Sigmoid colon (tissue), 6 donors: ENCODE measurements at regions not wholly inside any gene's neighbourhood (a gene's known extent, or its start where the extent isn't known, plus 50 kb on each side); places are given as distances from the start of the nearest gene placed in this dataset.

ENCODE experiments used
- DNase-seq: peaks from one replicate; pipeline ENCODE4 v3.0.0-alpha.2; 2019
- H3K27ac ChIP-seq, 4 donors: fragments of 200-600 bp; sonication (generic); one replicate each; pipeline ENCODE4 v1.5.1; 2016 to 2019; ENCODE audit warnings: mild to moderate bottlenecking in 1 of 4
- H3K27me3 ChIP-seq, 3 donors: fragments of 200-600 bp; sonication (generic); one replicate each; pipeline ENCODE4 v1.5.1; 2019; ENCODE audit warnings: mild to moderate bottlenecking in 1 of 3
- H3K36me3 ChIP-seq, 4 donors: fragments of 200-600 bp; sonication (generic); one replicate each; pipeline ENCODE4 v1.5.1; 2016 to 2019
- H3K4me1 ChIP-seq, 4 donors: fragments of 200-600 bp; sonication (generic); one replicate each; pipeline ENCODE4 v1.5.1; 2017 to 2019
- H3K4me3 ChIP-seq, 4 donors: fragments of 200-600 bp; sonication (generic); one replicate each; pipeline ENCODE4 v1.5.1; 2017 to 2019; ENCODE audit warnings: mild to moderate bottlenecking in 2 of 4, moderate library complexity in 1 of 4
- H3K9me3 ChIP-seq, 4 donors: fragments of 200-600 bp in 3 of 4; sonication (generic) in 3 of 4; one replicate each; pipeline versions ENCODE4 v1.5.1 to v1.6.1; 2013 to 2019
- EP300 ChIP-seq, 4 donors: sonication (generic); formaldehyde crosslinking; IDR thresholded peaks; one replicate each; pipeline ENCODE4 v1.6.1; 2017; ENCODE audit warnings: antibody characterized with exemption in 4 of 4
- POLR2A ChIP-seq, 2 donors: fragments of 450-650 bp; IDR thresholded peaks; one replicate each; pipeline ENCODE4 v1.6.1; 2016; ENCODE audit warnings: antibody characterized with exemption in 2 of 2, mild to moderate bottlenecking in 2 of 2, moderate library complexity in 2 of 2
- POLR2AphosphoS5 ChIP-seq, 4 donors: sonication (generic); formaldehyde crosslinking; IDR thresholded peaks; one replicate each; pipeline ENCODE4 v1.6.1; 2017; ENCODE audit warnings: antibody characterized with exemption in 4 of 4
- WGBS, 2 donors: extraction: QIAGEN DNeasy Blood & Tissue Kit; methylation state at CpG; one replicate each; pipeline ENCODE4 v1.1.7; 2013; 5-methylcytosine and 5-hydroxymethylcytosine counted together
- intact Hi-C: fragments of 100-400 bp; cut with DNase I; formaldehyde crosslinking; loops from one replicate; pipeline ENCODE4 v1.15.1; 2023
- TF ChIP-seq, protein P1 (sequence below), 4 experiments: fragments of 450-650 bp in 3 of 4; fragments of 200-600 bp in 1 of 4; IDR thresholded peaks; one replicate each; pipeline ENCODE4 v1.5.1; 2016 to 2019; ENCODE audit warnings: antibody characterized with exemption in 4 of 4, mild to moderate bottlenecking in 3 of 4, moderate library complexity in 2 of 4
- donor health status: healthy with polysubstance abuse.
- donor health status: healthy.

- WGBS, 2 donors = 48 to 71% methylated on average over 5 of the region's 5 CpGs
Measured at GRCh38 chr13:62626771-62627170, 1211.1 kb upstream of the PCDH20 start.

GRCh38 chr13:62625214-62625881 is 1209.7 kb upstream of the PCDH20 start:
- no peaks in the 10 kb centered on the region for H3K4me1 ChIP-seq

More at GRCh38 chr13:62626771-62627170, 1211.1 kb upstream of the PCDH20 start:
- intact Hi-C loops = no loop called here
- no peak for DNase-seq
- H3K27me3 ChIP-seq = no peaks in the 10 kb centered on the region
- TF ChIP-seq, protein P1, sequence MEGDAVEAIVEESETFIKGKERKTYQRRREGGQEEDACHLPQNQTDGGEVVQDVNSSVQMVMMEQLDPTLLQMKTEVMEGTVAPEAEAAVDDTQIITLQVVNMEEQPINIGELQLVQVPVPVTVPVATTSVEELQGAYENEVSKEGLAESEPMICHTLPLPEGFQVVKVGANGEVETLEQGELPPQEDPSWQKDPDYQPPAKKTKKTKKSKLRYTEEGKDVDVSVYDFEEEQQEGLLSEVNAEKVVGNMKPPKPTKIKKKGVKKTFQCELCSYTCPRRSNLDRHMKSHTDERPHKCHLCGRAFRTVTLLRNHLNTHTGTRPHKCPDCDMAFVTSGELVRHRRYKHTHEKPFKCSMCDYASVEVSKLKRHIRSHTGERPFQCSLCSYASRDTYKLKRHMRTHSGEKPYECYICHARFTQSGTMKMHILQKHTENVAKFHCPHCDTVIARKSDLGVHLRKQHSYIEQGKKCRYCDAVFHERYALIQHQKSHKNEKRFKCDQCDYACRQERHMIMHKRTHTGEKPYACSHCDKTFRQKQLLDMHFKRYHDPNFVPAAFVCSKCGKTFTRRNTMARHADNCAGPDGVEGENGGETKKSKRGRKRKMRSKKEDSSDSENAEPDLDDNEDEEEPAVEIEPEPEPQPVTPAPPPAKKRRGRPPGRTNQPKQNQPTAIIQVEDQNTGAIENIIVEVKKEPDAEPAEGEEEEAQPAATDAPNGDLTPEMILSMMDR (IDR thresholded peaks at IDR 0.05) = no peak
- TF ChIP-seq POLR2A (IDR thresholded peaks at IDR 0.05) (no peak), EP300 (IDR thresholded peaks at IDR 0.05) (no peak), POLR2AphosphoS5 (IDR thresholded peaks at IDR 0.05) (no peak)
- no peaks in the 10 kb centered on the region for H3K4me1 ChIP-seq
- H3K36me3 ChIP-seq = no peaks in the 10 kb centered on the region
- no peak overlapping the region for H3K27ac ChIP-seq
- H3K4me3 ChIP-seq = no peak overlapping the region
- no peaks in the 10 kb centered on the region for H3K9me3 ChIP-seq

DNA sequence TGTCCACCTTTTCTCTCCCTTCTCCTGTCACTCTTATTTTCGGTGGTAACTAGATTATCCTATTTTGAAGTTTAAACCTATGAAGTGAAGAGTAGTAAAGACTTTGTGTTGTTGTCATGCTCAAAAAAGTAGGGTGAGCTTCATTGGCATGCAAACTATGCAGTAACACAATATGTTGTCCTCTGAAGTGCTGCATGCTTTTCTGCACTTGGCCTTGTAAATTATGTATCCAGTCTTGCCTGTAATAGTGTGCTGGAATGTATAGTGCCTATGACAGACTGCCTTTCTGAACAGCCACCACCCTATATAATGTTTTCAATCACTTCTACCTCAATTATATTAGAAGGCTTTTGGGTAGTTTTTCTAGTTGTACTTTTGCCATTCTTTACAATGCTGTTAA is 1198.2 kb upstream of the PCDH20 start:
- intact Hi-C loops = no loop called here
- 85 to 88% methylated on average over 1 of the region's 1 CpG for WGBS, 2 donors
- Histone ChIP-seq H3K4me3 (no peak overlapping the region), H3K36me3 (no peaks in the 10 kb centered on the region), H3K27ac (no peak overlapping the region), H3K27me3 (no peaks in the 10 kb centered on the region), H3K9me3 (no peaks in the 10 kb centered on the region), H3K4me1 (peaks cover 0 to 3% (median 0%) of the 10 kb centered on the region in 4 donors)
- DNase-seq = no peak
- TF ChIP-seq POLR2A (IDR thresholded peaks at IDR 0.05) = no peak
- TF ChIP-seq, protein P1 (IDR thresholded peaks at IDR 0.05) = no peak
- no peak for TF ChIP-seq EP300 (IDR thresholded peaks at IDR 0.05)
- no peak for TF ChIP-seq POLR2AphosphoS5 (IDR thresholded peaks at IDR 0.05)

More at GRCh38 chr13:62625214-62625881, 1209.7 kb upstream of the PCDH20 start:
- Histone ChIP-seq H3K27me3 (no peaks in the 10 kb centered on the region), H3K27ac (no peak overlapping the region), H3K9me3 (no peaks in the 10 kb centered on the region), H3K4me3 (no peak overlapping the region), H3K36me3 (no peaks in the 10 kb centered on the region)
- no peak for DNase-seq
- 90 to 91% methylated on average over 15 of the region's 15 CpGs for WGBS, 2 donors
- TF ChIP-seq EP300 (IDR thresholded peaks at IDR 0.05) (no peak), POLR2A (IDR thresholded peaks at IDR 0.05) (no peak), POLR2AphosphoS5 (IDR thresholded peaks at IDR 0.05) (no peak)
- TF ChIP-seq, protein P1 (IDR thresholded peaks at IDR 0.05) = no peak
- intact Hi-C loops = no loop called here

DNA sequence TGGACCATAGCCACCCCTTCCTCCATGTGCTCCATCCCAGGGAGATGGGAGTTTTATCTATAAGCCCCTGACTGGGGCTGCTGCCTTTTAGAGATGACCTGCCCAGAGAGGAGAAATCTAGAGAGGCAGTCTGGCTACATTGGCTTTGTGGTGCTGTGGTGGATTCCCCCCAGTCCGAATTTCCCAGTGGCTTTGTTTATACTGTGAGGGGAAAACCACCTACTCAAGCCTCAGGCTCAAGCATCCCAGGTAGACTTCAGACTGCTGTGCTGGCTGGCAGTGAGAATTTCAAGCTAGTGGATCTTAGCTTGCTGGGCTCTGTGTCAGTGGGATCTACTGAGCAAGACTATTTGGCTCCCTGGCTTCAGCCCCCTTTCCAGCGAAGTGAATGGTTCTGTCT is 1195.7 kb upstream of the PCDH20 start:
- TF ChIP-seq POLR2A (IDR thresholded peaks at IDR 0.05) (no peak), EP300 (IDR thresholded peaks at IDR 0.05) (no peak), POLR2AphosphoS5 (IDR thresholded peaks at IDR 0.05) (no peak)
- TF ChIP-seq, protein P1 (IDR thresholded peaks at IDR 0.05) = no peak
- DNase-seq = no peak
- Histone ChIP-seq H3K9me3 (no peaks in the 10 kb centered on the region), H3K4me3 (no peak overlapping the region), H3K27ac (no peak overlapping the region), H3K27me3 (no peaks in the 10 kb centered on the region), H3K36me3 (no peaks in the 10 kb centered on the region), H3K4me1 (peaks cover 0 to 3% (median 0%) of the 10 kb centered on the region in 4 donors)
- 81 to 86% methylated on average over 2 of the region's 2 CpGs for WGBS, 2 donors
- intact Hi-C loops = no loop called here

DNA sequence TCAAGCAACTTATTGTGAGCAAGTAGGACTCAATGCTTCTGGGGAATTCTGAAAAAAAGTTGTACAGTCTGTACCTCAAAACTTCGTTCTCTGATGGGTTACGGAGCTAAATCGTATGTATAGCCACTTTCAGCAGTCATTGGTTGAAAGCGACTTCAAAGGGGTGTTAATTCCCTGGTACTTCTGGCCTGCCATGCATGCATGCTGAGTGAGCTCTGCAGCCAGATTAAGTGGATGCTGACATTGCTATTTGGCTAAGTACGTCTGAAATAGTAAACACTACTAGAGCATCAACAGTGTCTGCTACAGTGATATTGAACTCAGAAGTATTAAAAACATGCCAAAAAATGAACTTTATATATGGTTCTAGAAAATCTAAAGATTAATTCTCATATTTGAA is 1183.1 kb upstream of the PCDH20 start:
- no peaks in the 10 kb centered on the region for H3K9me3 ChIP-seq
- intact Hi-C loops = no loop called here
- peaks cover 0 to 8% (median 0%) of the 10 kb centered on the region in 4 donors for H3K4me1 ChIP-seq
- H3K27ac ChIP-seq = no peak overlapping the region
- TF ChIP-seq POLR2A (IDR thresholded peaks at IDR 0.05) (no peak), POLR2AphosphoS5 (IDR thresholded peaks at IDR 0.05) (no peak), EP300 (IDR thresholded peaks at IDR 0.05) (no peak)
- TF ChIP-seq, protein P1 (IDR thresholded peaks at IDR 0.05) = no peak
- H3K4me3 ChIP-seq = no peak overlapping the region
- no peak for DNase-seq
- H3K36me3 ChIP-seq = no peaks in the 10 kb centered on the region
- 70 to 77% methylated on average over 5 of the region's 5 CpGs for WGBS, 2 donors
- no peaks in the 10 kb centered on the region for H3K27me3 ChIP-seq
